ENCODE measurements at regions not wholly inside any gene's neighbourhood (a gene's known extent, or its start where the extent isn't known, plus 50 kb on each side); places are given as distances from the start of the nearest gene placed in this dataset.
"Not testable (repeated sequence)": the region's sequence is repeated elsewhere in the genome, so short reads cannot be mapped to it uniquely, and the experiment has no call there.

DNA sequence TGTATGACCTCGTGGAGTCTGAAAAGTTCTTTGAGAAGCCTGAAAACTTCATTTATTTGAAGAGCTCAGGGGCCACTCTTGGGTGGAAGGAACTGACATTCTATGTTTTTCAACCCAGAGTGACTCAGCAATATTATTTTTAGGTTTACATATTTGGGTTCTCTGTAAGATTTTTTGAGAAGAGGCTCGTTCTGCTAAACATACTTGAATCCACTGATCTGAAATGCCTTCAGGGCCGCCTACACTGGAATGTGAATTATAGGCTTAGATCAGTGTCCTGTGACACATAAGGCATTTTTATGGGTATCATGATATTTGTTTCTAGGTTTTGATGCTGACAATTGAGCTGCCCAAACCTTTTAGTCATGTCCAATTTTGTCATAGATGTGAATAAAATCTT, 86.2 kb downstream of the PSAT1 start:
- no peak for DNase-seq

DNA sequence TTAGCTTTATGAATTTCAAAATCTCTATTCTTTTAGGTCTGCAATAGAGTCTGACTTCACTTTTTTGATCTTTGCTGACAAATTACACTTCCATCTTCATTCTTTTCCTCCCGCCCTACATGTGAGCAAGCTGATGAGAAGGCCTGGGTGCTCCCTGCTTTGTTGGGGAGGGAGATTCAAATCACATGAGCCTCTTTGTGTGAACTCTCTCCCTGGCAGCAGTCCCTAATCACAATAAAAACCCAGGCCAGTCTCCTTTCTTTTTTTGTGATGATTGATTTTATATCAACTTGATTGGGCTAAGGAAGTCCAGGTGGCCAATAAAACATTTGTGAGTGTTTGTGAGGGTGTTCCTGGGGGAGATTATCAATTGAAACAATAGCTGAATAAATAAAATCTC, 89.4 kb downstream of the PSAT1 start:
- no peak for DNase-seq

DNA sequence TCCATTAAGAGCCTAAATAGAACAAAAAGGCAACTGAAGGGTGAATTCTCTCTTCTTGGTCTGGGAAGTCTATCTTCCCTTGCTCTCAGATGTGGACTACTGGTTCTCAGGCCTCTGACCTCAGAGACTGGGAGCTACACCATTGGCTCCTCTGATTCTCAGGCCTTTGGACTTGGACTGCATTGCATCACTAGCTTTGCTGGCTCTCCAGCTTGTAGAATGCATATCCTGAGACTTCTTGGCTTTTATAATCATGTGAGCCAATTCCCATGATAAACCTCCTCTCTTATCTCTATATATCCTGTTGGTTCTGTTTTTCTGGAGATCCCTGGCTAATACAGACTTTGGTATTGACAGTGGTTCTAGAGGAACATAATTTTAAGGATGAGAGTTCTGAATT, 89.8 kb downstream of the PSAT1 start:
- DNase-seq = no peak

DNA sequence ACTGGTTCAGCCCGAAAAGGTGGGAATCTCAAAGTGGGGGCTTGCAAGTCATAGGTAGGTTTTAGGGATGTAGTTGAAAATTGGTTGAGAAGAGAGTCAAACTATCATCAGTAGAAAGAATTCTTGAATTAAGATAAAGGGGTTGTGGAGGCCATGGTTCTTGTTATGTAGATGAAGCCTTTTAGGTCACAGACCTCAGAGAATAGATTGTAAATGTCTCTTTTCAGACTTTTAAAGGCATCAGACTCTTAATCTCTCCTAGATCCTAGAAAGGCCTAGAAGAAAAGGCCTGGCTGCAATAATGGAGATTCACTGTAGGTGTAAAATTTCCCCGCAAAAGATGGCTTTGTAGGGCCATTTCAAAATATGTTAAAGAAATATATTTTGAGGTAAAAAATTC, 96.4 kb downstream of the PSAT1 start:
- DNase-seq = no peak

DNA sequence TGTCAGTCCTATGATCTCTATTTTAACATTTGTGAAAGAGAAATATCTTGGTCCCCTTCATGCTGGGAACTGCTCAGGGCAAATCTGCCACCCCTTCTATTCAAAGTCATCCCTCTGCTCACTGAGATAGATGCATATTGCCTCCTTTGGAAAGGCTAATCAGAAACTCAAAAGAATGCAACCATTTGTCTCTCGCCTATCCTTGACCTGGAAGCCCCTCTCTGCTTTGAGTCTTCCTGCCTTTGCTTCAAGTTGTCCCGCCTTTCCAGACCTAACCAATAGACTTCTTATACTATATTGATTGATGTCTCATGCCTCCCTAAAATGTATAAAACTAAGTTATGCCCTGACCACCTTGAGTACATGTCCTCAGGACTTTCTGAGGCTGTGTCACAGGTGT, 97.0 kb downstream of the PSAT1 start:
- no peak for DNase-seq

DNA sequence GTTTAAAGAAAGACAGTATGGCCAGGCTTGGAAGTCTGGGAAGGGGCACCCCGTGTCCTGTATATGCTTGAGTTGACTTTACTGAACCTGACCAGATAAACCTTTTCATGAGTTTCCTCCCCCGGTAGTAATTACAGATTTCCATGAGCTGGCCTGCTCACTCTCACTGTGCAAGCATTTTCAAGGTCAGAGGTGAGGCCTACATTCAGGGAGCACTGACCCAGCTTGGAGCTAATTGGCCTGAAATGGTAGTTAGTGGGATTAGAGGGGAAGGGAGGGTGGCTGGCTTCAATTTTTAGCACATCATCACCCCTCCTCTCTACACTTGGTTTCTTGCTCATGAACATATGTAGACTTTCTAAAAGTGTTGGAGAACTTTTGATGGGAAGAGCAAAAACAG, 99.2 kb downstream of the PSAT1 start:
- no peak for DNase-seq

DNA sequence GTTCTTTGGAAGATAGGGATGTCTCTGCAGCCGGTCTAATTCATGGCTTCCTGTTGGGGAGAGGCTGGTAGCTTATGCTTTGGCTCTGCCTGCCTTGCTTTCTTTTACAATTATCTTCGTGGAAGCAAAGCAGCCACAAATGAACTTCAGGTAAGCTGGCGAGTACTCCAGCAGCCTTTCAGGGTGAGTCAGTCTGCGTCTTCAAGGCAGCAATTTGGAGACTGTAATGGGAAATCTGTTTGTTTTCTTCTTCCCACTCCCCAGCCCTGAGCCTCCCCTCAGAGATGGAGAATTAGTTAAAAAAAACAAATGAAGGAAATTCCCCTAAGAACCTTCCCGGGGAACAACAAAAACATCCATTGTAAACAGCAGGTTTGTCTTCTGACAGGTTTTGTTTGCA, 100.1 kb downstream of the PSAT1 start:
- DNase-seq = peak in 1 of 2 donors; percentile 1

DNA sequence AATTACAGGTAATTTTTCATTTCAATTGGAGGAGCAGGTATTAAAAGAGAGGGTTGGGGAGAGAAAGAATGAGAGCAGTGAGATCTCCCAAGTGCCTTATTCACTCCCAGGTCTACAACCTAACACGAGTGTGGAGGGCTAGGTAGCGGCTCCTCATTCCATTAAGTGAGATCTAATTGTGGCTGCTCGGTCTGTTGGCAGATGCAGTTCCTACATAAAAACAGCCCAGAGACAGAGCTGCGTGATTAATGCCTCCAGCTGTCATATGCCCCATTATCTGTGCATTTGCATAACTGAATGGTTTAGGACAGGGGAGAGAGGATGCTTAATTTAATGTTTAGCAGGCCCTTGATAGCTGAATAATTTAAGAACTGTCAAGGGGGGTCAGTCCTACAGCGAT, 100.5 kb downstream of the PSAT1 start:
- no peak for DNase-seq

DNA sequence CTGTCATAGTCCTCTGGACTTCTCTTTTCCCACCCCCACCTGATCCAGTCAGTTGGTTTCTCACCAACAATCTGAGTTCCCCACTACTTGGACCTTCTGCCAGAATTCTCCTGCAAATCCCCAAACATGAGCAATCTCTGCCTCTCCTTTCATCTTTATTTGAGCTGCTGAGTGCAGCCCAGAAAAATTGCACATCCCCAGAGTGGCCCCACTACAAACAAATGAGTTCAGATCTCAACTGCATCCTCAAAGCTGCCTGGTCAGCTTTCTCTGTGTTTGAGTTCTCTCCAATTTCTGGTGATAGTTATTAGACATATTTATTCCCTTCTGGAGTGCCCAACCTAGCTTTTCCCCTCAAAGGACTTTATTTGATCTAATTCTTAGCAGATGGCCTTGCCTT, 102.2 kb downstream of the PSAT1 start:
- DNase-seq = no peak

DNA sequence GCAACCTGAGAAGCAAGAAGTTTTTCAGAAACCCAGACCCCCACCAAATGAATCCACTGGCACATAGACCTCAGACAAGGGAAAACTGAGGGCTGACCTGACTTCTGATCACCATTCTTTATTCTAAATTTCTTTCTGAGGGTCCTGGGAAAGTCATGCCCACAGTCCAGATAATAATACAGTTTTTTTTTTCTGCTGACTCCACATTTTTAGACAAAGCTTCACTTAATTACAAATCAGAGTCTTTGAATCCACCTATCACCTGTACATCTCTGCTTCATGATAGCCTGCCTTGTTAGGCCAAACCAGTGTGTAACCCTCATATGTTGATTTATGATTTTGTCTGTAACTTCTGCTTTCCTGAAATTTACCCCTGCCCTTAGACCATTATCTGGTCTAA, 103.6 kb downstream of the PSAT1 start:
- no peak for DNase-seq

DNA sequence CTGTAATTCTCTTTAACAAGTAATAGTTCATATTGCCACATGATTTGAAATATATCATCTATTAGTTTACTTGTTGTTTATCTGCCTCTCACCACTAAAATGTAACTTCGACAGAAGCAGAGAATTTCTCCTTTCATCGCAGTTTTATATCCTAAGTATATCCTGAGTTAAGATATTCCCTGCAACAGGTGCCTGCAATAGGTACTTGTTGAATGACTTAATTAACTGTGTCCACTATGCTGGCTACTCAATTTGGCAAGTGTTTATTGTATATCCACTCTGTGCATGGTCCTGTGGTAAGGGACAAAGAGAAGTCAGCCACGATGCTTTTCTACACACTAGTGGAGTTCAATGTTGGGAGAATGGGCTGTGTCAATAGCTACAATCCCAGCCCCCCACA, 108.5 kb downstream of the PSAT1 start:
- DNase-seq = no peak

DNA sequence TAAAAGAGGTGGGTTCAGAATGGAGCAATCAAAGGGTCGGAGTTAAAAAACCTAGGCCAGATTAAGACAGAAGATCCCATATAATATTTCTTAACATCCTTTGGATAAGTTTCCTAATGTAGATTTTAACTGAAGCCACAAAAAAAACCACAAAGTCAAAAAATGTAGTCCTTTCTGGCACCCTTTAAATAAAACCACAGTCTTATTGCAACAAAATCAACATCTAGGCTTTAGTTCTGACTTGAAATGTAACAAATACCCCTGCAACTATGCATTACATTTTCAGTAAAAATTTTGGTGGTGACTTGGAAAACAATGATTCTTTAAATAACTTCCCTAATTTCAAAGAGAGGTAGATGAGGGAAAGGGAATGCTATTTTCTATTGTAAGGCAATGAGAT, 109.2 kb downstream of the PSAT1 start:
- no peak for DNase-seq

DNA sequence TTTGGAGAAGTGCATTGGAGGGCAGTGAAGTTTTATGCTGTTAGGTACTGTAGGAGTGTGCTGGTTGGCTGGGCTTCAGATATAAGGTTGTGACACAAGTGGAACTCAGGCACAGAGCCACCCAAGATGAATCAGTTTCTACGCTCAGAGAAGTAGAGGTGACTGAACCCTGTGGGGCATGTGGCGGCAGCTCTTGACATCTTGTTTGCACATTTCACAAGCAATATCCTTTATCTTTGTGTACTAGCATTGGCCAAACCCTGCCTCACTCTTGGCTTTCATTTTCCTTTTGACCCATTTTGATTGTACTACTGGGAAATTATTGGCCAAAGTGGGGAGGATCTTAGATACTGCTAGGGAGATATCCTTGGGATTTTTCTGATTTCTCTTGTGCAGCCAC, 110.0 kb downstream of the PSAT1 start:
- no peak for DNase-seq

DNA sequence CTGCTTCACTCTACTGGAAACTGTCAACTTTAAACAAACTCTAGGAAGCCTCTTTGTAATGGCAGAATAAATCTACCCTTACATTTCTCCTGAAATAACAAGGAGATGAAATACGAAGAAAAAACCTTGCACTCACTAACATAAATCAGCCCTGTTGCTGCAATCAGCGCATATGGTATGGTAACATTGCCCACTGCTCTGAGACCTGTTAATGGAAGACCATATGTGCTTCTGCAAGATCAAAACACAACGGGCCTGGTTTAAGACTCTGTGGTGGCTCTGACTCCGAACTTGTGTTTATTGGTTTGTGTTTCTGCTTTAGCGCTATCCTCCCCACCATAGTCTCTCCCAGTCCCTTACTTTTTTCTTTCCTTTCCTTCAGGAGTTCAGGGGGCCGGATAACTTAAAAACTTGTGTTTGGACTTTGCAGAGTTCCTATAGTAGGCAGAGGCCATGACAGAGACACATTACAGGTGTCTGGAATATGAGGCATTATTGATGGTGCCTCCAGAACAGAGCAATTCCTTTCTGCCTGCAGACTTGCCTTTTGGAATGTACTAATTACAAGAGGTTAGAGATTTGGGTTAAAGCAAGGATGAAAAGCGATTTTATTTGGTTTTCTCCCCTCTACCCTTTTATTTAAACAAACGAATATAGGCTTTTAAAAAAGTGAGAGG, 110.8 kb downstream of the PSAT1 start:
- DNase-seq = no peak

DNA sequence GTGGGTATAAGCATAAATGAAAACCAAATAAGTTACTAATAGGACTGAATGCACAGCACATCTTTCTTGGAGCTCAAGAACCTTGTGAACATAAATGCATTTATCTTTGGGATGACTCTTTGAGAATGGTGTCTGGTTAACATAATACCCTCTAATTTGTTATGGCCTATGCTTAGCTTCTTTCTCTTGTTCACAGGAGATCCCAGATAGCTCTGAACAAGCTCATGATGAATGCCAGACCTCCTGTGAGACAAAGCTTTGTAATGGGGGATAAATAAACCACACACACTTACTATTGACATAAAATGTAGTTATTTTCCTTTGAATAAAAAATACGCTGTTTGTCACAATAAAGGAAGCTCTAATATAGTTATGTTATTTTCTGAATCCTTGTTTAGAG, 111.5 kb downstream of the PSAT1 start:
- no peak for DNase-seq

DNA sequence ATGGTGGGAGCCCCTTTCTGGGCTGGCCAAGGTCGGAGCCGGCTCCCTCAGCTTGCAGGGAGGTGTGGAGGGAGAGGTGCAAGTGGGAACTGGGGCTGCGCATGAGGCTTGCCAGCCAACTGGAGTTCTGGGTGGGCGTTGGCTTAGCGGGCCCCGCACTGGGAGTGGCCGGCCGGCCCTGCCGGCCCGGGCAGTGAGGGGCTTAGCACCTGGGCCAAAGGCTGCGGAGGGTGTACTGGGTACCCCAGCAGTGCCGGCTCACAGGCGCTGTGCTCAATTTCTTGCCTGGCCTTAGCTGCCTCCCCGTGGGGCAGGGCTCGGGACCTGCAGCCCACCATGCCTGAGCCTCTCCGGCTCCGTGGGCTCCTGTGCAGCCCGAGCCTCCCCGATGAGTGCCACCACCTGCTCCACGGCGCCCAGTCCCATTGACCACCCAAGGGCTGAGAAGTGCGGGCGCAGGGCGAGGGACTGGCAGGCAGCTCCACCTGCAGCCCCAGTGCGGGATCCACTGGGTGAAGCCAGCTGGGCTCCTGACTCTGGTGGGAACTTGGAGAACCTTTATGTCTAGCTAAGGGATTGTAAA, 113.1 kb downstream of the PSAT1 start:
- not testable (repeated sequence) for DNase-seq

DNA sequence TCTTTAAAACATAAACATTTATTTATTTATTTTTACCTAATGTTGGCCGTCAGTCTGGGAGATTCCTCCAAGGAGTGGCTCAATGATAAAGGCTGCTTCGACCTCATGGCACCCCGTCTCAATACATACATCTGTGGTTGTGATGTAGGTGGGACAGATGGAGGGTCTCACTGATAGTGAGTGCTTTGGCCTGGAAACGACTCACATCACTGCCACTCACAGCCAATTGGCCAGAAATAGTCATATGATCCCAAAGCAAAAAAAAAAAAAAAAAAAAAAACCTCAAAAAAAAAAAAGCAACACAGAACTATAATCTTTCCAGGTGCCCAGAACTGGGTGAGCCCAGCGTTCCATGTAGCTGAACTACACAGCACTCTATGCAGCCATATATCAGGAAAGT, 125.4 kb downstream of the PSAT1 start:
- no peak for DNase-seq

DNA sequence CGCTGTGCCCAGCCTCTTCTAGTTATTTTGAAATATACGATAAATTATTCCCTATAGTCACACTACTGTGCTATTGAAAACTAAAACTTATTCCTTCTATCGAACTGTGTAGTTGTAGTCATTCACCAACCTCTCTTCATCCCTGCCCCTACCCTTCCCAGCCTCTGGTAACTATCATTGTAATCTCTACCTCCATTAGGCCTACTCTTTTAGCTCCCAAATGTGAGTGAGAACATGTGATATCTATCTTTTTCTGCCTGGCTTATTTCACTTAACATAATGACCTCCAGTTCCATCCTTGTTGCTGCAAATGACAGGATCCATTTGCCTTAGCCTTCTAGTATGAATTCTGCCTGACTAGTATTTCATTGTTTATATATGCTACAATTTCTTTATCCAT, 127.4 kb downstream of the PSAT1 start:
- no peak for DNase-seq

DNA sequence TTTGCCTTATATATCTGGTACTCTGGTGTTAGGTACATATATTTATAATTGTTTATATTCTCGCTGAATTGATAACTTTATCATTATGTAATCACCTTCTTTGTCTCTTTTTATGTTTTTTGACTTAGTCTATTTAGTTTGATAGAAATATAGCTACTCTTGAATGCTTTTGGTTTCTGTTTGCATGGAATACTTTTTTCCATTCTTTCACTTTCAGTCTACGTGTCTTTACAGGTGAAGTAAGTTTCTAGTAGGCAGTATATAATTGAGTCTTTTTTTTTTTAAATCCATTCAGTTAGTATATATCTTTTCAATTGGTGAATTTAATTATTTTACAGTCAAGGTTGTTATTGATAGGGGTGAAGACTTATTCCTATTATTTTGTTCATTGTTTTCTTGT, 131.7 kb downstream of the PSAT1 start:
- DNase-seq = no peak

DNA sequence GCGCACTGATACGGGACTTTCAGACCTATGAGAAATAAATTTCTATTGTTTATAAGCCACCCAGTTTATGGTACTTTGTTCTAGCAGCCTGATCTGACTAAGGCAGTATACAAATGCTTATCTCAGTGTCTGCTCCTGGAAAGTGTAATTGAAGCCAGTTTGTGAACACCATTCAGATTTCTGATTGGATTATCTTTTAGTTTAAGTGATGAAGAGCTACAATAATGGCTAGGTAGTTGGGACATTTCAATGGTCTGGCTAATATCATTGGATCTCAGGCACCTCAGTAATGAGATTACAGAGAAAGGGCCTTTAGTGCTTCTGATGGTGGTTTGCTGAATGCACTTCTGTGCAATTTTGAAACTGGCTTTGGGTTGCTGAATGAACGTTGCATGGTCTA, 133.5 kb downstream of the PSAT1 start:
- DNase-seq = no peak

DNA sequence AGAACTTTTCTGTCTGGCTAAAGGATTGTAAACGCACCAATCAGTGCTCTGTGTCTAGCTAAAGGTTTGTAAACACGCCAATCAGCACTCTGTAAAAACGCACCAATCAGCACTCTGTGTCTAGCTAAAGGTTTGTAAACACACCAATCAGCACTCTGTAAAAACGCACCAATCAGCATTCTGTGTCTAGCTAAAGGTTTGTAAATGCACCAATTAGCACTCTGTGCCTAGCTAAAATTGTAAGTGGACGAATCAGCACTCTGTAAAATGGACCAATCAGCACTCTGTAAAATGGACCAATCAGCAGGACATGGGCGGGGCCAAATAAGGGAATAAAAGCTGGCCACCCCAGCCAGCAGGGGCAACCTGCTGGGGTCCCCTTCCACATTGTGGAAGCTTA, 134.1 kb downstream of the PSAT1 start:
- not testable (repeated sequence) for DNase-seq

DNA sequence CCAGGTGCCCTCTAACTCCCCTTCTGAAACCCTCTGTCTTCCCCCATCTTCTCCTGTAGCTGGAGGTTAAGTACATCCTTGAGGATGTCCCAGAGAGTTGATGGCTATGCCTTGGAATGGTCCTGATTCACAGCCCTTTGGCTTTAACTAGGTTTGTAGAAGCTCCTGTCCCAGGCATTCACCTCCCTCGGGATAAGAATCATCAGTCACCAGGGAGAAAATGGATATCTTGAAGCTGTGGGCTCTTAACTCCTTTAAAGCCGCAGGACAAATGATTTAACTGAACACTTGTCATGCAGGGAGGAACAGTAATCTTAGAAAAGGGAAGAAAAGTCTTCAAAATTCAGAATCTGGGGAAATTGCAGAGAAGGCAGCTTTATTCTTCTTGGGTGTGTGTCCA, 139.9 kb downstream of the PSAT1 start:
- no peak for DNase-seq

DNA sequence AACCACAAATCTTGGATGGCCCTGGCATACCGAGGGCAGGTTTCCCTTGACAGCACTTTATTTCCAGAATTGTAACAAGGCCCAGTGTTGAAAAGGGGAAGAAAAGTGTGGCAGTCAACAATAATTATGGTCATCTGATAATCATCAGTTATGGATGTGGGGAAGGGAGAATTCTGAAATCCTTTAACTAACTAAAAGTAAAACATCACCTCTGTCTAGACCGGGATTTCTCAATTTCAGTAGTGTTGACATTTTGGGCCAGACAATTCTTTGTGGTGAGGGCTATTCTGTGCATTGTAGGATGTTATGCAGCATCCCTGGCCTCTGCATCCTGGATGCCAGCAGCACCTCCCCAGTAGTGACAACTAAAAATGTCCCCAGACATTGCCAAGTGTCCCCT, 140.4 kb downstream of the PSAT1 start:
- no peak for DNase-seq

DNA sequence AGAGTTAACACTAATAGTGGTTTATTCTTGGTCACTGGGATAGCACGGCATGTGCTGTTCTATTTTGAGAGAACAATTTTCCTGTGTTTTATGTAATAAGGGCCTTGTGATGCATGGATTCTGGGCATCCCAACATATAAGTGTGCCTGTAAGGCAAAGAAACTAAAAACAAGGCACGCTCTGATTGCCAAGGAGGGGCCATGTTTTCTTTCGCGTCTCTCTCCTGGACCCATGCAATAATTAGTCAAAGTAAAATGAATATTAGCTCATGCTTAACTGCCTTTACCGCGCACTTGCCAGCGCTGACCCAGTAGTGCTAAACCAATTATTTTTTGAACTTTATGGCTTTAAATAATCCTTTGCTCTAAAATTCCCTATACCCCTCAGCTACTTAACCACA, 140.9 kb downstream of the PSAT1 start:
- DNase-seq = peak in 1 of 2 donors; percentile 23

DNA sequence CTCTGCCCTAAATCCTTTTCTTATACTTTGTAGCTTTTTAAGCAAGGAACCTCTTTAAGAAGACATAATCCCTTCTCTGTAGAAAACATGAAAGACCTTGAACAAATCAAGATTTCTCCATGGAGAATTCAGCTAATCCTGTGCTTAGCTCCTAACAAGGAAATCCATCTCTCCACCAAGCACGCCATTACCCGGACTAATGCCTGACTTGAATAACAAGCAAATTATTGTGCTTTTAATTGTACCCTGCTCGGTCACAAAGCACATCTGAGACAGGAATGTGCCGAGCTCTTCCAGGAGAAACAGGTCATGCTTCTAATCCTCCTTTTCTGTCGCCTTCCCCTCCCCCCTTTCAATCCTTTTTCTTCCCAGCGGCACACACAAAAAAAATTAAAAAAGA, 141.3 kb downstream of the PSAT1 start:
- DNase-seq = peak in 1 of 2 donors; percentile 25

Measured in hippocampal formation (tissue), 2 donors.